ENCODE measurements at regions not wholly inside any gene's neighbourhood (a gene's known extent, or its start where the extent isn't known, plus 50 kb on each side); places are given as distances from the start of the nearest gene placed in this dataset.

DNA sequence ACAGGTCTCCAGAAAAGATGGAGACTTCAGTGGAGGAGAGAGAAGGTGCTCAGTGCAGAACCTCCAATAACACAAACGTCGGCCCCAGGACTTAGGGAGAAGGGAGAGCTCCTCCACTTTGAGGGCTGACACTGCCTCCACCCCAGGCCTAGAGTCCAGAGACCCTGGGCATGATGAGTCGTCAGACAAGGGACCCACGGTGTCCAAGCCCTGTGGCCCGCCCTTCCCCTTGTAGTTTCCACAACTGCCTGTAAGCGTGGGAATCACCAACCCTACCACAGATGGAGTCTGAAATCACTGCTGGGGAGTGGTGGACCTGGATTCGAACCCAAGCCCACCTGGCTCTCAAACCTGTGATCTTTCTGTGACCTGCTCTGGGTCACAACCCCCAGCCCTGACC, 281.1 kb downstream of the NPHP4 start:
- no peak for DNase-seq

DNA sequence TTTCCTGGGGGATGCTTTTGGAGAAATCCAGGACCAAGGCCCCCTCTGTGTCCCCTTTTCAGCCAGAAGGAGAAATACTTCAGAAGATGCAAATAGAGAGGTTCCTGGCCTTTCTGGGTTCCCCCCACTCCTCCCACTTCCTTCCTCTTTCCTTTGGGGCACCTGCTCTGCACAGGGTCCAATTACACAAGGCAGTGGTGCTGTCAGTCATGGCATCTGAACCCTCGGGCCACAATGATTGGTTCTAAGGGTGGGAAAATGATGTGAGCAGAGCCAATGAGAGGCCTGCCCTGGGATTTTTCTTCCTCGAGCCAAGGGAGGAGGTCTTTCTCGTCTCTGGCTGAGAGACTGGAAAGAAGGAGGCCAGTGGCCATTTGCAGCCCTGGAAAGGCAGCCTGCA, 282.2 kb downstream of the NPHP4 start:
- DNase-seq = no peak

DNA sequence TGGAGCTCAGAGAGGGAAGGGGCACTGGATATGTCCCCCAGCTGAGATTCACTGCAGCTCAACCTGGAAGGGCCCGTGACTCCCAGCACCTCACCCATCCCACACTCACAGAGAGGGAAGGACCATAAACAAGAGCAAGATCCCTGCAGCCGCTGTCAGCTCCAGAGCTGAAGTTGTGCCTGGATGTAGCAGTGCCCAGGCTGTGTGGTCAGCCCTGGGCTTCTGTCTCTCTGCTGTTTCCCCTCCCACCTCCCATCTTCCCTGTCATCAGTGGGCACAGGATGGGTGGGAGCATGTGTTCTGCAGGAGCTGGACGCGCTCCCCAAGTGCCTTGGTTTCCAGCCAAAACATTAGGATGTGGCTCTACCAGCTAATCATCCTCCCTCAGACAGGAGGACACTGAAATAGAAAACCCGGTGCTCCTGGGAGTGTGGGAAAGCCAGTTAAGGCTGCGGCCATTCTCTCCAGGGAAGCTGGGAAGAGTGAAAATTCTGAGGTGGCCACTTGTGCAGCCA, 282.7 kb downstream of the NPHP4 start:
- no peak for DNase-seq

- DNase-seq = no peak
Measured at GRCh38 chr1:5708346-5709245, 283.6 kb downstream of the NPHP4 start.

- DNase-seq = no peak
Measured at GRCh38 chr1:5707566-5708345, 284.5 kb downstream of the NPHP4 start.

DNA sequence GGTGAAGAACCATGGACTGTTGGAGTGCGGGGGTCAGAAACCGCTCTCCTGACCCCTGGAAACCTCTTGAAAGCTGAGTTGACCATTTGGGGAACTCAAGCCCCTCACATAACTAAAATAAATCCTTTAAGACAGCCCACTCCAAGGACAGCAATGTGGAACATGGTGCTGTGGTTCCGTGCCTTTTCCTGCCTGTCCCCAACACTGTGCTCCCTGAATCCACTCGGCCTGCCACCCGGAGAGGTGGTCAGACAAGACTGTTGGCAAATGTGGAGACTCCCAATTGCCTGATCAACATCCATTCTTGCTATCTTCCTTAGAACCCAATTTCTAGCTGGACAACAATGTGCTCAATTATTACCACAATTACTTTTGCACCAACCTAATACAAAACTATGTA, 286.0 kb downstream of the NPHP4 start:
- no peak for DNase-seq

GRCh38 chr1:5705751-5706150, 286.5 kb downstream of the NPHP4 start:
- no peak for DNase-seq

GRCh38 chr1:5704561-5705514, 287.4 kb downstream of the NPHP4 start:
- DNase-seq = no peak

DNA sequence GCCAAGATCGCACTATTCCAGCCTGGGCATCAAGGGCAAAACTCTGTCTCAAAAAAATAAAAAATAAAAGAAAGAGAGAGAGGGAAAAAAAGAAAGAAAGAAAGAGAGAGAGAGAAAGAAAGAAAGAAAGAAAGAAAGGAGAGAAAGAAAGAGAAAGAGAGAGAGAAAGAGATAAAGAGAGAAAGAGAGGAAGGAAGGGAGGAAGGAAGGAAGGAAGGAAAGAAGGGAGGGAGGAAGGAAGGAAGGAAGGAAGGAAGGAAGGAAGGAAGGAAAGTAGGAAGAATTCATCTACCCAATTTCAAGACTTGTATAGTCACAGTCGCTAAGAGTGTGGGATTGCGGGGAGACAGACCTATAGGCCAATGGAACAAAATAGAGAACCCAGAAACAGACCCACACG, 290.6 kb downstream of the NPHP4 start:
- DNase-seq = no peak

DNA sequence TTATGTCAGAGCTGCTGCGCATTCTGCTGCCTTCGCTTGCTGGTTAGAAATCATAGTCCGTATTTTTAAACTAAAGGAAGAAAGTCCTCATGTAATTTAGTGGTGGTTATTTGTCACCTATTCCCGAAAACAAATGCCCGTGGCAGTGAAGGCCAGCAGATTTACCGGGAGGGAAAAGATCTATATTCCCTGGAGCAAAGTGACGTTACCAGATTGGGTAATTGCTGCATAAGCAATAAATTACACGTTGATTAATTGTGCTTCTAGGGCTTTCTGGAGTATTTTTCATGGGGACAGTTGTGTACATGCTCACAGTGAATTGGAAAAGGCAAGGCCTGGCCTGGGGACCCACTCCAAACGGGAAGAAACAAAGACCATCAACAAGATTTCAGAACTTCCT, 298.7 kb downstream of the NPHP4 start:
- no peak for DNase-seq

DNA sequence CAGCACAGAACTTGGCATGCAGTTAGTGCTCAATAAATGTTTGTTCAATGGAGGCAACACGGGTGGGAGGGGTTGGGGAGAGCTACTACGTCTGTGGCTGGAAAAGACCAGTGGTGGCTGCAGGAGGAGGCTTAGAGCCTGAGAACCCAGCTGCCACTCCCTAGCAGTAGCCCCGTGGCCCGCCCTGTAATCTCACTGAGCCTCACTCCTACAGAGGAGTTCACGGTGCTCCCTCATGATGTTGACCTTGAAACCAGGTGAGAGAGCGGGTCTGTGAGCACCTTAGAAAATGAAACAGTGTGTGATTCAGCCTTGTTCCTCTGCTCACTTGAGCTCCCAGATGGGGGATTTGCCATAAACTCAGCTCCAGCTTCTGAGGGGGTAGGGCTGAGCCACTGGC, 299.6 kb downstream of the NPHP4 start:
- no peak for DNase-seq

GRCh38 chr1:5691795-5692509, 300.3 kb downstream of the NPHP4 start:
- DNase-seq = no peak

GRCh38 chr1:5690898-5691297, 301.3 kb downstream of the NPHP4 start:
- no peak for DNase-seq

DNA sequence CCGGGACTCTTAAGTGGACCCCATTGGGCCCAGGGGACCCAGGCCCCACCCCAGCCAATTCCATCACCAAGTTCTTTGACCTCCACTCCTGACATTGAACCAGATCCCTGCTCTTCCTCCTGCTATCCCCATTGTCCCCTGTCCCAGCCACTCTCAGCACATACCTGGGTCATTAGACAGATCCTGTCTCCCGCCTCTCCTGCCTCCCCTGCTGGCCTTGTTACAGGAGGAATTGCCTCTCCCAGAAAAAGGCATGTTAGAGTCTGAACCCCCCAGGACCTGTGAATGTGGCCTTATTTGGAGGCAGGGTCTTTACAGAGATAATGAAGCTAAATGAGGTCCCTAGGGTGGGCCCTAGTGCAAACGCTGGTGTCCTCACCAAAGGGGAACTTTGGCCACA, 301.9 kb downstream of the NPHP4 start:
- no peak for DNase-seq

DNA sequence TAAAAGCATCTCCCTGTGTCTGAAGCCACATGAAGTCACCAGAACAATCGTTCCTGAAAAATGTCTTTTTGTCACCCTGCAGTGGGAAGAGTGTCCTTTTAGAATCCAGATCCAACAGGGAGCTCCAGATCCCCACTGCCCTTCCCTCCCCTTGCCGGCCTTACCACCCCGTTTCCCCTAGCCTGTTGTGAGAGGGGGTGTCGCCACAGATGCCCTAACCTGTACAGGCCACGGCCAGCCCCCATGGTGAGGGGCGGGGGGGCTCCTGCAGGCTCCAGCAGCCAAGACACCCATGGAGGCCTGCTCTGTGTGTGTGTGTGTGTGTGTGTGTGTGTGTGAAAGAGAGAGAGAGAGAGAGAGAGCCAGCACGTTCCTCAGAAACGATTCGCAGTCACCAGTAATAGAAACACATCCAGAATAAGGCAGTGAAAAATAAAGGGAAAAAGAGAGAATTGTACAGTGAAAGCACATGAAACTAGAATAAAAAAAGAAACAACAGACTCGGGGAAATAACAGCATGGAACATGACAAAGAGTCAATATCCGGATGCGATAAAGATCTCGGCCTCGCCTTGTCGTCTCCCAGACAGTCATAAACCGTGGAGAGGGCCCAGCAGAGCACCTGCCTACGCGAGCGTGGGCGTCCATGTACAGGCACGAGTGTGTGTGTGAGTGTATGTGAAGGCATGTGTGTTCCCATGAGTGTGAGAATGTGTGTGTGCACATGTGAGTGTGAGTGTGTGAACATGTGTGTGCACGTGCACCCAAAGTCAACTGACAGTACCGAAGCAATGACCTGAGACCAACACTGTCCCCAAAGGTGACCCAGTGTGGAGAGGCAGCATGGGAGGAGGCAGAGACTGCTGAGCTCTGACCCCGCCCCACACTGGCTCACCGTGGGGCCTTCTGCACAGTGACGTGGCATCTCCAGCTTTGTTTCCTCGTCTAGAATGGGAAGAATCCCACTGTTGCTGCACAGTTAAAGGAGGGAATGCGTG, 303.8 kb downstream of the NPHP4 start:
- no peak for DNase-seq

DNA sequence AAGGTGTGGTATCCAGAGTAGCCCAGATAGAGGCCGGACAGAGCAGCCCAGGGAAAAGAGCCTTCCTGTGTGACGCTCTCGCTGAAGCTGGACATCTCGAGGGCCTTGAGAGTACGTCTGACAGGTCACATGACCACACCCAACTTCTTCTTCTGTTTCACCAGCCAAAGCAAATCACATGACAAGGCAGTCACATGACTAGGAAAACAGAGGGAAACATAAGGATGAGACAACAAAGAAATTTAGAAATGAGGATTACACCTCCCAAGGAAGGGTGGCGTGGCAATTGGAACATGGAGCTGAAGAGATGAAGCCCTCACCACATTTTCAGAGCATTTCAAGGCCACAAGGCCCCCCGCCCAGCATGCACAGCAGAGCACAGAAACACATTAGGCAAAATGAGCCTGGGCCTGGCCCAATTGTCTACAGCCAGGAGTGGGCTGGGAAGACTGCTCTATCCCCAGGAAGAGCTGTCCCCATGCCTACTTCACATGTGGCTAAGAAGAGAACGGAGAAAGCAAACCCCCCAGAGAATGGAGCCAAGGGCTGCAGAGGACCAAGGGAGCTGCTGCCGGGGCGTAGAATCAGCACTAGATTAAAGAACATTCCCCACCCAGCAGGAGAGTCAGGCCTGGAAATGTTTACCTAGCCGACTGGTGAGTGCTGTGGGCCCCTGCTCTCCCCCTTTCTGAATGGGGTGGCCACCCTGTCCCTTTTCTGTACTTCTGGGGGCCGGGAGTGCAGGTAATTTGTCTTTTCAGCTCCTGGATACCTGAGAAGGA, 305.1 kb downstream of the NPHP4 start:
- no peak for DNase-seq

- no peak for DNase-seq
Measured at GRCh38 chr1:5686195-5686594, 306.0 kb downstream of the NPHP4 start.

GRCh38 chr1:5685446-5686040, 306.7 kb downstream of the NPHP4 start:
- no peak for DNase-seq

DNA sequence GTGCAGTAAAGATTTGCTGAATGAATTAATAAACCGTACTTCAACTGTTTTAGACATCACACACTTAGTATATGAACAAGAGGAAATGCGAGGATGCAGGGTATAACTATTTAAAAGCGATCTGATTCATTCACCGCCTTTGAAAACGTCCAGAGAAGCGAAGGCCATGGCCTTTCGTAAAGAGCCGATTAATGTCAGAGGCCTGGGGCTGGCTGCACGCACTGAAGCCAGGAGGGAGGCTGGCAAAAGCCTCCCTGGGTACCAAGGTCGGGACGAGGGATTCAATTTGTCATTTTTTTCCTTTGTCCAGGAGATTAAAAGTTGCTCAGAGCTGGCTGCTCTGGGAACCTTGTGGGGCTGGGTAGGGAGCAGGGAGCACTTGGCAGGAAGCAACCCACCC, 307.4 kb downstream of the NPHP4 start:
- DNase-seq = no peak

DNA sequence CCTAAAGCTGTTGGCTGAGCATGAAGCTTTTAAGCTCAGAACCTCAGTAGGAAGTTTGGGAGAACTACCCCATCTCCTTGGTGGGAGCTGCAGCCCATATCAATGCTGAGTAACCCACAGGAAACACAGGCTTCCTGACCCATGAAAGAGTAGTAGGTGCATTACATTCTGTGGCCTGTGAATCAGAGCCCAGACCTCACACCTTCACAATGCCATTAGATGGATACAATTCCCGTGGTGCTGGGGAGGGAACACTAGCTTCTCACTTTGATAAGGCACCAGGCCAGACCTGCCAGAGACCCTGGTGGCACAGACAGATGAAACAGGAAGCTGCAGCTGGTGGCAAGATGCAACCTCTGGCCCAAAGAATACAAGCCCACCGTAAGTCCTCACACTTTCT, 308.8 kb downstream of the NPHP4 start:
- no peak for DNase-seq

All from NK-92 treated with Interleukin-12 subunit alpha and Interleukin-12 subunit beta, amount 100 ng/mL, for 24 hours (cell line).